HepG2 (cell line): ENCODE measurements at regions not wholly inside any gene's neighbourhood (a gene's known extent, or its start where the extent isn't known, plus 50 kb on each side); places are given as distances from the start of the nearest gene placed in this dataset.

Experiments
- ATAC-seq: fragments of 200-7000 bp; cut with Tn5 transposase; 3 replicates; pipeline ENCODE4 v1.9.1; 2020; ENCODE audit warnings: mild to moderate bottlenecking, moderate library complexity
- BruUV-seq: library from RNA; stranded (reverse); fragments of 400-500 nt; replicated peaks from 2 replicates; lab custom pipeline; 2021; lab: Mats Ljungman, UMichigan
- CTCF ChIA-PET: fragments of 300-600 bp; formaldehyde crosslinking; extraction: SDS; loops from one replicate; lab custom pipeline; 2021; ENCODE audit warnings: low total read pairs, inconsistent platforms, low intra/inter-chr PET ratio; lab: Yijun Ruan, JAX
- POLR2A ChIA-PET: fragments of 350-600 bp; sonication (Branson Sonifier 250); formaldehyde crosslinking; loops from one replicate; lab custom pipeline; 2020; ENCODE audit warnings: antibody characterized with exemption, inconsistent platforms; lab: Yijun Ruan, JAX
- DNase-seq: peaks from one replicate; pipeline ENCODE4 v3.0.0-alpha.2; 2015; ENCODE audit warnings: low spot score
- FAIRE-seq: peaks from 3 replicates; lab custom pipeline; 2011; peaks lifted over from hg19 to GRCh38; lab: Jason Lieb, UNC
- H2AFZ ChIP-seq: one replicate; pipeline ENCODE4 v1.6.1; 2011; ENCODE audit warnings: low read length, inconsistent platforms
- H3K27ac ChIP-seq: fragments of 300-600 bp; 3 replicates; pipeline ENCODE4 v1.8.0; 2011; ENCODE audit warnings: mixed run types, mild to moderate bottlenecking, mixed read lengths, low read length, inconsistent platforms; ENCODE audit not compliant: insufficient read depth; ENCODE audit errors: extremely low read length
- H3K27me3 ChIP-seq, 2 experiments: fragments of 200-600 bp in 1 of 2; 2 replicates in 1 of 2; 3 replicates in 1 of 2; pipeline versions ENCODE4 v1.6.0 to v1.8.0; 2011; ENCODE audit warnings: low read length in 2 of 2, mild to moderate bottlenecking in 2 of 2, moderate library complexity in 2 of 2, inconsistent platforms in 1 of 2; ENCODE audit not compliant: insufficient read depth in 2 of 2, control insufficient read depth in 1 of 2
- H3K36me3 ChIP-seq, 2 experiments: fragments of 200-600 bp in 1 of 2; replicated peaks in 1 of 2; 2 replicates in 1 of 2; 3 replicates in 1 of 2; pipeline versions ENCODE4 v1.5.1 to v1.8.0; 2011; ENCODE audit warnings: low read length in 2 of 2, inconsistent platforms in 1 of 2; ENCODE audit not compliant: insufficient read depth in 2 of 2, control insufficient read depth in 1 of 2
- H3K4me1 ChIP-seq: 2 replicates; pipeline ENCODE4 v1.5.1; 2012; ENCODE audit warnings: low read length, inconsistent platforms; ENCODE audit not compliant: insufficient read depth
- H3K4me2 ChIP-seq: 2 replicates; pipeline ENCODE4 v1.6.0; 2011; ENCODE audit warnings: low read depth, low read length, inconsistent platforms
- H3K4me3 ChIP-seq, 3 experiments: fragments of 200-600 bp in 1 of 3; sonication (generic), shearing (Covaris generic) in 1 of 3; replicated peaks in 1 of 3; 2 replicates each; pipeline ENCODE4 v1.5.1; 2011 to 2016; ENCODE audit warnings: low read length in 3 of 3, inconsistent platforms in 2 of 3, low read depth in 2 of 3, mild to moderate bottlenecking in 2 of 3, control low read depth in 1 of 3, mixed read lengths in 1 of 3; ENCODE audit not compliant: insufficient read depth in 1 of 3
- H3K79me2 ChIP-seq: one replicate; pipeline ENCODE4 v1.6.1; 2011; ENCODE audit warnings: low read length, inconsistent platforms; ENCODE audit not compliant: insufficient read depth
- H3K9ac ChIP-seq: 2 replicates; pipeline ENCODE4 v1.6.0; 2011; ENCODE audit warnings: mild to moderate bottlenecking, low read depth, low read length, inconsistent platforms; ENCODE audit not compliant: insufficient read depth
- H3K9me3 ChIP-seq: 2 replicates; pipeline ENCODE4 v1.5.1; 2012; ENCODE audit warnings: mild to moderate bottlenecking, low read length
- H4K20me1 ChIP-seq: 2 replicates; pipeline ENCODE4 v1.6.0; 2011; ENCODE audit warnings: inconsistent platforms, mild to moderate bottlenecking, low read length, moderate library complexity; ENCODE audit not compliant: insufficient read depth
- BRF2 ChIP-seq: sonication (generic); formaldehyde crosslinking; IDR thresholded peaks from 2 replicates; pipeline ENCODE4 v1.8.1; 2022; ENCODE audit warnings: mild to moderate bottlenecking, missing genetic modification reagents
- HDAC1 ChIP-seq: sonication (generic); formaldehyde crosslinking; IDR thresholded peaks from 2 replicates; pipeline ENCODE4 v1.5.1; 2020; ENCODE audit warnings: mild to moderate bottlenecking, missing genetic modification reagents
- MIXL1 ChIP-seq: IDR thresholded peaks from 2 replicates; pipeline ENCODE4 v1.6.1; 2016
- MYC ChIP-seq: sonication (generic); formaldehyde crosslinking; IDR thresholded peaks from 2 replicates; pipeline ENCODE4 v1.9.0; 2021; ENCODE audit warnings: missing genetic modification reagents, borderline replicate concordance
- RFX3 ChIP-seq: IDR thresholded peaks from 2 replicates; pipeline ENCODE4 v1.6.1; 2016; ENCODE audit warnings: missing biosample characterization, missing genetic modification reagents
- SRY ChIP-seq: sonication (generic); formaldehyde crosslinking; IDR thresholded peaks from 2 replicates; pipeline ENCODE4 v1.8.0; 2022; ENCODE audit warnings: mild to moderate bottlenecking, missing genetic modification reagents
- TP53 ChIP-seq: sonication (generic); formaldehyde crosslinking; conservative IDR thresholded peaks from 2 replicates; pipeline ENCODE4 v1.4.0; 2020; ENCODE audit warnings: missing genetic modification reagents
- XRCC5 ChIP-seq: fragments of 200-400 bp; formaldehyde crosslinking; optimal IDR thresholded peaks from 2 replicates; pipeline ENCODE3; 2017; ENCODE audit warnings: mild to moderate bottlenecking, low read length
- ZFP36 ChIP-seq: fragments of 150-350 bp; IDR thresholded peaks from 2 replicates; pipeline ENCODE4 v1.6.1; 2018; ENCODE audit warnings: borderline replicate concordance, low read length, low read depth; ENCODE audit not compliant: partially characterized antibody
- ZNF12 ChIP-seq: sonication (generic); formaldehyde crosslinking; IDR thresholded peaks from 2 replicates; pipeline ENCODE4 v1.5.0; 2020; ENCODE audit warnings: missing genetic modification reagents
- ZNF790 ChIP-seq: sonication (generic); formaldehyde crosslinking; IDR thresholded peaks from 2 replicates; pipeline ENCODE4 v1.8.0; 2022; ENCODE audit warnings: missing genetic modification reagents, mild to moderate bottlenecking, borderline replicate concordance
- ZSCAN9 ChIP-seq: IDR thresholded peaks from 2 replicates; pipeline ENCODE4 v1.6.1; 2016; ENCODE audit warnings: borderline replicate concordance
- WGBS: methylation state at CpG from one replicate; pipeline ENCODE4 v1.1.6; 2017; ENCODE audit warnings: low lambda C conversion rate; 5-methylcytosine and 5-hydroxymethylcytosine counted together
- in situ Hi-C: cut with HindIII; loops from 2 replicates; pipeline ENCODE4 v1.10.0; 2017; ENCODE audit warnings: low pct_unique_long_range_greater_than_20kb; ENCODE audit not compliant: extremely low pct_ligation_motif_present
- intact Hi-C: fragments of 100-400 bp; cut with micrococcal nuclease; formaldehyde crosslinking; loops from one replicate; pipeline ENCODE4 v1.10.0; 2022; ENCODE audit not compliant: unreplicated experiment

GRCh38 chr5:159855476-159856191 lies 60.6 kb upstream of the ADRA1B start:
- H3K79me2 ChIP-seq: no peaks in the 10 kb centered on the region
- H3K4me3 ChIP-seq: no peak overlapping the region
- no peak overlapping the region for H3K4me2 ChIP-seq
- CTCF ChIA-PET: no interaction called here
- intact Hi-C loops (no loop called here), in situ Hi-C loops (no loop called here)
- POLR2A ChIA-PET: no interaction called here
- H3K9ac ChIP-seq: no peak overlapping the region
- BruUV-seq: no TSS peak
- TF ChIP-seq HDAC1 (no peak), MYC (CRISPR knock-in tag) (no peak), XRCC5 (no peak), BRF2 (CRISPR knock-in tag) (no peak), SRY (no peak), ZFP36 (no peak), MIXL1 (CRISPR knock-in tag) (no peak), RFX3 (no peak), ZSCAN9 (CRISPR knock-in tag) (no peak), ZNF12 (CRISPR knock-in tag) (no peak), ZNF790 (CRISPR knock-in tag) (no peak), TP53 (CRISPR knock-in tag) (no peak)
- no peak overlapping the region for H2AFZ ChIP-seq
- 51% methylated on average over 4 of the region's 5 CpGs for WGBS
- FAIRE-seq (no peak), DNase-seq (no peak), ATAC-seq (no peak)
- H3K27me3 ChIP-seq: no peaks in the 10 kb centered on the region
- H3K9me3 ChIP-seq: no peaks in the 10 kb centered on the region
- no peak overlapping the region for H3K27ac ChIP-seq
- H3K4me1 ChIP-seq: no peaks in the 10 kb centered on the region
- no peaks in the 10 kb centered on the region for H3K36me3 ChIP-seq
- no peaks in the 10 kb centered on the region for H4K20me1 ChIP-seq
